Activated T-cell treated with anti-CD3 and anti-CD28 coated beads, Interleukin-2, amount 50 U/mL, for 72 hours (primary cell): ENCODE measurements at regions not wholly inside any gene's neighbourhood (a gene's known extent, or its start where the extent isn't known, plus 50 kb on each side); places are given as distances from the start of the nearest gene placed in this dataset.
"Not testable (repeated sequence)": the region's sequence is repeated elsewhere in the genome, so short reads cannot be mapped to it uniquely, and the experiment has no call there.

Experiments used
- ATAC-seq, 2 donors: fragments of 150-1000 bp; cut with Tn5 transposase; replicated peaks in 1 of 2; 2 replicates each; pipeline ENCODE4 v1.10.0; 2021; ENCODE audit warnings: moderate library complexity in 2 of 2, mild to moderate bottlenecking in 1 of 2
- DNase-seq, 2 donors: peaks; one replicate each; pipeline ENCODE4 v3.0.0; 2021 to 2022; ENCODE audit warnings: mixed read lengths in 1 of 2
- H3K27ac Mint-ChIP-seq: one replicate; pipeline ENCODE4 v1.8.0; 2022; ENCODE audit warnings: mild to moderate bottlenecking, moderate library complexity, mixed read lengths
- H3K27me3 Mint-ChIP-seq: one replicate; pipeline ENCODE4 v1.8.0; 2022; ENCODE audit warnings: low read depth, mixed read lengths
- H3K36me3 Mint-ChIP-seq, 2 donors: one replicate each; pipeline ENCODE4 v1.8.0; 2022; ENCODE audit warnings: mixed read lengths in 2 of 2, mild to moderate bottlenecking in 1 of 2; ENCODE audit not compliant: insufficient read depth in 2 of 2
- H3K4me1 Mint-ChIP-seq: one replicate; pipeline ENCODE4 v1.8.0; 2022; ENCODE audit warnings: low read depth, mixed read lengths
- H3K4me3 Mint-ChIP-seq, 2 donors: one replicate each; pipeline ENCODE4 v1.8.0; 2022; ENCODE audit warnings: mild to moderate bottlenecking in 2 of 2, mixed read lengths in 2 of 2, moderate library complexity in 2 of 2
- H3K9me3 Mint-ChIP-seq, 2 donors: one replicate each; pipeline ENCODE4 v1.8.0; 2022; ENCODE audit warnings: mixed read lengths in 2 of 2

- H3K4me1 Mint-ChIP-seq, H3K27ac Mint-ChIP-seq, ATAC-seq, H3K4me3 Mint-ChIP-seq, H3K36me3 Mint-ChIP-seq, DNase-seq, H3K9me3 Mint-ChIP-seq: not testable (repeated sequence)
- H3K27me3 Mint-ChIP-seq: peaks cover 12% of the 10 kb centered on the region
Measured at GRCh38 chr12:131644917-131645316, 66.0 kb upstream of the SFSWAP start.

GRCh38 chr12:131645557-131645956 is 65.3 kb upstream of the SFSWAP start:
- not testable (repeated sequence) for H3K36me3 Mint-ChIP-seq, H3K4me3 Mint-ChIP-seq, H3K9me3 Mint-ChIP-seq, H3K27ac Mint-ChIP-seq, DNase-seq, H3K4me1 Mint-ChIP-seq, ATAC-seq
- peaks cover 12% of the 10 kb centered on the region for H3K27me3 Mint-ChIP-seq

GRCh38 chr12:131646444-131646843 is 64.4 kb upstream of the SFSWAP start:
- H3K4me1 Mint-ChIP-seq, H3K4me3 Mint-ChIP-seq, H3K36me3 Mint-ChIP-seq, DNase-seq, H3K27ac Mint-ChIP-seq, H3K9me3 Mint-ChIP-seq, ATAC-seq: not testable (repeated sequence)
- H3K27me3 Mint-ChIP-seq: peaks cover 18% of the 10 kb centered on the region

GRCh38 chr12:131647667-131648066 is 63.2 kb upstream of the SFSWAP start:
- Mint-ChIP-seq H3K27me3 (peaks cover 18% of the 10 kb centered on the region), H3K36me3 (no peaks in the 10 kb centered on the region), H3K27ac (no peak overlapping the region), H3K9me3 (no peaks in the 10 kb centered on the region), H3K4me3 (no peak overlapping the region), H3K4me1 (no peaks in the 10 kb centered on the region)
- no peak for ATAC-seq
- no peak for DNase-seq

GRCh38 chr12:131655469-131656174 is 55.3 kb upstream of the SFSWAP start:
- not testable (repeated sequence) for H3K9me3 Mint-ChIP-seq

GRCh38 chr12:131656796-131657195 is 54.1 kb upstream of the SFSWAP start:
- not testable (repeated sequence) for DNase-seq, H3K9me3 Mint-ChIP-seq, H3K27ac Mint-ChIP-seq, H3K36me3 Mint-ChIP-seq, H3K27me3 Mint-ChIP-seq, H3K4me3 Mint-ChIP-seq, H3K4me1 Mint-ChIP-seq, ATAC-seq

More at GRCh38 chr12:131655469-131656174, 55.3 kb upstream of the SFSWAP start:
- DNase-seq, H3K4me1 Mint-ChIP-seq, H3K4me3 Mint-ChIP-seq, H3K36me3 Mint-ChIP-seq, H3K27ac Mint-ChIP-seq, ATAC-seq: not testable (repeated sequence)
- H3K27me3 Mint-ChIP-seq: peaks cover 13% of the 10 kb centered on the region

GRCh38 chr12:131658605-131659004 is 52.3 kb upstream of the SFSWAP start:
- not testable (repeated sequence) for H3K27ac Mint-ChIP-seq, H3K36me3 Mint-ChIP-seq, H3K9me3 Mint-ChIP-seq, DNase-seq, ATAC-seq, H3K4me1 Mint-ChIP-seq, H3K4me3 Mint-ChIP-seq, H3K27me3 Mint-ChIP-seq

- H3K4me1 Mint-ChIP-seq, H3K36me3 Mint-ChIP-seq, DNase-seq, H3K27ac Mint-ChIP-seq, H3K9me3 Mint-ChIP-seq, H3K27me3 Mint-ChIP-seq, ATAC-seq, H3K4me3 Mint-ChIP-seq: not testable (repeated sequence)
Measured at GRCh38 chr12:131659484-131659883, 51.4 kb upstream of the SFSWAP start.

- not testable (repeated sequence) for H3K9me3 Mint-ChIP-seq, H3K27ac Mint-ChIP-seq, H3K36me3 Mint-ChIP-seq, H3K4me3 Mint-ChIP-seq, DNase-seq, ATAC-seq, H3K27me3 Mint-ChIP-seq, H3K4me1 Mint-ChIP-seq
Measured at GRCh38 chr12:131659976-131660375, 50.9 kb upstream of the SFSWAP start.

GRCh38 chr12:131660401-131660800 is 50.5 kb upstream of the SFSWAP start:
- not testable (repeated sequence) for H3K4me3 Mint-ChIP-seq, H3K27ac Mint-ChIP-seq, ATAC-seq

More at GRCh38 chr12:131660401-131660800, 50.5 kb upstream of the SFSWAP start:
- H3K4me1 Mint-ChIP-seq, H3K9me3 Mint-ChIP-seq, H3K27me3 Mint-ChIP-seq, DNase-seq, H3K36me3 Mint-ChIP-seq: not testable (repeated sequence)
